ENCODE measurements at regions not wholly inside any gene's neighbourhood (a gene's known extent, or its start where the extent isn't known, plus 50 kb on each side); places are given as distances from the start of the nearest gene placed in this dataset.

- no peak for TF ChIP-seq TAF1 (IDR thresholded peaks at IDR 0.05; ENCODE audit: borderline replicate concordance, insufficient read depth, low read length)
- no peak for TF ChIP-seq REST (IDR thresholded peaks at IDR 0.05; ENCODE audit: insufficient read depth in 1 of 2, low read depth in 2 of 2, low read length in 2 of 2)
- no peak for TF ChIP-seq FOXP2 (optimal IDR thresholded peaks at IDR 0.05; ENCODE audit: borderline replicate concordance, extremely low read depth, extremely low read length, insufficient read depth)
- TF ChIP-seq POLR2AphosphoS5 (IDR thresholded peaks at IDR 0.05; ENCODE audit: low read depth, low read length): no peak
Measured at GRCh38 chr6:4705809-4706208, 70.4 kb upstream of the CDYL start.

Measured in PFSK-1 (cell line).